ENCODE measurements at regions not wholly inside any gene's neighbourhood (a gene's known extent, or its start where the extent isn't known, plus 50 kb on each side); places are given as distances from the start of the nearest gene placed in this dataset.

- no peaks in the 10 kb centered on the region for H3K36me3 ChIP-seq
- H3K27ac ChIP-seq: no peak overlapping the region
- DNase-seq: peak in 1 of 4 donors; percentile 24
- H3K4me3 ChIP-seq: no peak overlapping the region
- peaks cover 2 to 7% of the 10 kb centered on the region in 2 donors for H3K4me1 ChIP-seq
- no peaks in the 10 kb centered on the region for H3K9me3 ChIP-seq
- TF ChIP-seq CTCF (IDR thresholded peaks at IDR 0.05): no peak
- peak; percentile 84 for ATAC-seq
- intact Hi-C loops (cut with DNase I): no loop called here
- no peaks in the 10 kb centered on the region for H3K27me3 ChIP-seq
Observed at GRCh38 chr14:53304726-53305381, 151.7 kb upstream of the DDHD1 start.

- H3K9me3 ChIP-seq: no peaks in the 10 kb centered on the region
- H3K4me1 ChIP-seq: no peaks in the 10 kb centered on the region
- intact Hi-C loops (cut with DNase I): no loop called here
- peak in 2 of 4 donors; percentile 35 to 44 for DNase-seq
- no peak overlapping the region for H3K27ac ChIP-seq
- H3K36me3 ChIP-seq: no peaks in the 10 kb centered on the region
- peak; percentile 71 for ATAC-seq
- H3K4me3 ChIP-seq: no peak overlapping the region
- TF ChIP-seq CTCF (IDR thresholded peaks at IDR 0.05): peak; percentile 49 to 57
- no peaks in the 10 kb centered on the region for H3K27me3 ChIP-seq
Observed at GRCh38 chr14:53295985-53296582, 143.0 kb upstream of the DDHD1 start.

- no peaks in the 10 kb centered on the region for H3K27me3 ChIP-seq
- TF ChIP-seq CTCF (IDR thresholded peaks at IDR 0.05): no peak
- H3K9me3 ChIP-seq: no peaks in the 10 kb centered on the region
- no peak overlapping the region for H3K4me3 ChIP-seq
- no peaks in the 10 kb centered on the region for H3K4me1 ChIP-seq
- intact Hi-C loops (cut with DNase I): no loop called here
- no peak overlapping the region for H3K27ac ChIP-seq
- ATAC-seq: no peak
- no peak for DNase-seq
- H3K36me3 ChIP-seq: no peaks in the 10 kb centered on the region
Observed at GRCh38 chr14:53295372-53295771, 142.2 kb upstream of the DDHD1 start.

GRCh38 chr14:53286301-53286700, 133.2 kb upstream of the DDHD1 start:
- Histone ChIP-seq H3K27me3 (no peaks in the 10 kb centered on the region), H3K27ac (no peak overlapping the region), H3K4me3 (no peak overlapping the region), H3K4me1 (no peaks in the 10 kb centered on the region), H3K9me3 (peaks cover 0 to 2% of the 10 kb centered on the region in 2 donors), H3K36me3 (no peaks in the 10 kb centered on the region)
- ATAC-seq: no peak
- no peak for TF ChIP-seq CTCF (IDR thresholded peaks at IDR 0.05)
- peak in 1 of 4 donors; percentile 15 for DNase-seq
- intact Hi-C loops (cut with DNase I): no loop called here

GRCh38 chr14:53285821-53286220, 132.7 kb upstream of the DDHD1 start:
- no peak for TF ChIP-seq CTCF (IDR thresholded peaks at IDR 0.05)
- ATAC-seq (no peak), DNase-seq (no peak)
- peaks cover 0 to 7% of the 10 kb centered on the region in 2 donors for H3K9me3 ChIP-seq
- H3K4me3 ChIP-seq: no peak overlapping the region
- H3K36me3 ChIP-seq: no peaks in the 10 kb centered on the region
- H3K27me3 ChIP-seq: no peaks in the 10 kb centered on the region
- no peak overlapping the region for H3K27ac ChIP-seq
- no peaks in the 10 kb centered on the region for H3K4me1 ChIP-seq
- intact Hi-C loops (cut with DNase I): no loop called here

Measured in left lung (tissue), 4 donors.